ENCODE measurements at regions not wholly inside any gene's neighbourhood (a gene's known extent, or its start where the extent isn't known, plus 50 kb on each side); places are given as distances from the start of the nearest gene placed in this dataset.
"Not testable (repeated sequence)": the region's sequence is repeated elsewhere in the genome, so short reads cannot be mapped to it uniquely, and the experiment has no call there.

GRCh38 chr6:56789879-56790278 is 147.2 kb upstream of the DST start:
- H3K4me1 ChIP-seq (ENCODE audit: control insufficient read depth, insufficient read depth, low read length, poor library complexity, severe bottlenecking), result peaks cover 4% of the 10 kb centered on the region
- H3K4me3 ChIP-seq (ENCODE audit: extremely low read depth, insufficient read depth, low read length, poor library complexity, severe bottlenecking), result no peak overlapping the region
- WGBS, 2 experiments (ENCODE audit: insufficient coverage in 2 of 2), result 92 to 95% methylated on average over 1 to 2 of the region's 2 CpGs
- H3K27ac ChIP-seq (ENCODE audit: low read depth, low read length, severe bottlenecking), result no peak overlapping the region
- no peaks in the 10 kb centered on the region for H3K36me3 ChIP-seq (ENCODE audit: control insufficient read depth, insufficient read depth, low read length)
- no peaks in the 10 kb centered on the region for H3K9me3 ChIP-seq (ENCODE audit: control insufficient read depth, low read length)

GRCh38 chr6:56789342-56789741 is 146.7 kb upstream of the DST start:
- H3K4me3 ChIP-seq (ENCODE audit: extremely low read depth, insufficient read depth, low read length, poor library complexity, severe bottlenecking), result no peak overlapping the region
- H3K4me1 ChIP-seq (ENCODE audit: control insufficient read depth, insufficient read depth, low read length, poor library complexity, severe bottlenecking), result peaks cover 4% of the 10 kb centered on the region
- H3K36me3 ChIP-seq (ENCODE audit: control insufficient read depth, insufficient read depth, low read length), result no peaks in the 10 kb centered on the region
- 86% methylated on average over 1 of the region's 1 CpG; no CpG with 5 or more reads in 1 of the 2 experiments for WGBS, 2 experiments (ENCODE audit: insufficient coverage in 2 of 2)
- no peak overlapping the region for H3K27ac ChIP-seq (ENCODE audit: low read depth, low read length, severe bottlenecking)
- no peaks in the 10 kb centered on the region for H3K9me3 ChIP-seq (ENCODE audit: control insufficient read depth, low read length)

- no CpG with 5 or more reads among the region's 1 CpG for WGBS, 2 experiments (ENCODE audit: insufficient coverage in 2 of 2)
- no peak overlapping the region for H3K27ac ChIP-seq (ENCODE audit: low read depth, low read length, severe bottlenecking)
These were observed 144.5 kb upstream of the DST start for GRCh38 chr6:56787209-56787608.

GRCh38 chr6:56786256-56786655 is 143.6 kb upstream of the DST start:
- H3K27ac ChIP-seq (ENCODE audit: low read depth, low read length, severe bottlenecking), result no peak overlapping the region
- H3K4me3 ChIP-seq (ENCODE audit: extremely low read depth, insufficient read depth, low read length, poor library complexity, severe bottlenecking), result no peak overlapping the region
- no peaks in the 10 kb centered on the region for H3K36me3 ChIP-seq (ENCODE audit: control insufficient read depth, insufficient read depth, low read length)
- H3K4me1 ChIP-seq (ENCODE audit: control insufficient read depth, insufficient read depth, low read length, poor library complexity, severe bottlenecking), result no peaks in the 10 kb centered on the region
- no peaks in the 10 kb centered on the region for H3K9me3 ChIP-seq (ENCODE audit: control insufficient read depth, low read length)
- WGBS, 2 experiments (ENCODE audit: insufficient coverage in 2 of 2), result 80 to 100% methylated on average over 1 of the region's 1 CpG

More at GRCh38 chr6:56787209-56787608, 144.5 kb upstream of the DST start:
- no peaks in the 10 kb centered on the region for H3K36me3 ChIP-seq (ENCODE audit: control insufficient read depth, insufficient read depth, low read length)
- H3K4me3 ChIP-seq (ENCODE audit: extremely low read depth, insufficient read depth, low read length, poor library complexity, severe bottlenecking), result no peak overlapping the region
- no peaks in the 10 kb centered on the region for H3K4me1 ChIP-seq (ENCODE audit: control insufficient read depth, insufficient read depth, low read length, poor library complexity, severe bottlenecking)
- no peaks in the 10 kb centered on the region for H3K9me3 ChIP-seq (ENCODE audit: control insufficient read depth, low read length)

- H3K4me3 ChIP-seq (ENCODE audit: extremely low read depth, insufficient read depth, low read length, poor library complexity, severe bottlenecking); H3K36me3 ChIP-seq (ENCODE audit: control insufficient read depth, insufficient read depth, low read length); H3K27ac ChIP-seq (ENCODE audit: low read depth, low read length, severe bottlenecking); H3K4me1 ChIP-seq (ENCODE audit: control insufficient read depth, insufficient read depth, low read length, poor library complexity, severe bottlenecking); H3K9me3 ChIP-seq (ENCODE audit: control insufficient read depth, low read length): not testable (repeated sequence)
- 92 to 93% methylated on average over 17 to 19 of the region's 19 CpGs for WGBS, 2 experiments (ENCODE audit: insufficient coverage in 2 of 2)
These were observed 142.8 kb upstream of the DST start for GRCh38 chr6:56785536-56785935.

- H3K27ac ChIP-seq (ENCODE audit: low read depth, low read length, severe bottlenecking); H3K4me3 ChIP-seq (ENCODE audit: extremely low read depth, insufficient read depth, low read length, poor library complexity, severe bottlenecking); H3K36me3 ChIP-seq (ENCODE audit: control insufficient read depth, insufficient read depth, low read length); H3K9me3 ChIP-seq (ENCODE audit: control insufficient read depth, low read length): not testable (repeated sequence)
- peaks cover 11% of the 10 kb centered on the region for H3K4me1 ChIP-seq (ENCODE audit: control insufficient read depth, insufficient read depth, low read length, poor library complexity, severe bottlenecking)
- no CpG with 5 or more reads among the region's 2 CpGs for WGBS, 2 experiments (ENCODE audit: insufficient coverage in 2 of 2)
These were observed 137.4 kb upstream of the DST start for GRCh38 chr6:56780109-56780508.

GRCh38 chr6:56778503-56778902 is 135.8 kb upstream of the DST start:
- WGBS, 2 experiments (ENCODE audit: insufficient coverage in 2 of 2), result no CpG with 5 or more reads among the region's 2 CpGs
- not testable (repeated sequence) for H3K4me3 ChIP-seq (ENCODE audit: extremely low read depth, insufficient read depth, low read length, poor library complexity, severe bottlenecking); H3K27ac ChIP-seq (ENCODE audit: low read depth, low read length, severe bottlenecking); H3K36me3 ChIP-seq (ENCODE audit: control insufficient read depth, insufficient read depth, low read length); H3K9me3 ChIP-seq (ENCODE audit: control insufficient read depth, low read length)
- peaks cover 11% of the 10 kb centered on the region for H3K4me1 ChIP-seq (ENCODE audit: control insufficient read depth, insufficient read depth, low read length, poor library complexity, severe bottlenecking)

GRCh38 chr6:56775498-56776166 is 132.9 kb upstream of the DST start:
- Histone ChIP-seq H3K27ac (ENCODE audit: low read depth, low read length, severe bottlenecking) (no peak overlapping the region), H3K9me3 (ENCODE audit: control insufficient read depth, low read length) (no peaks in the 10 kb centered on the region), H3K36me3 (ENCODE audit: control insufficient read depth, insufficient read depth, low read length) (no peaks in the 10 kb centered on the region), H3K4me3 (ENCODE audit: extremely low read depth, insufficient read depth, low read length, poor library complexity, severe bottlenecking) (no peak overlapping the region), H3K4me1 (ENCODE audit: control insufficient read depth, insufficient read depth, low read length, poor library complexity, severe bottlenecking) (peaks cover 26% of the 10 kb centered on the region)
- WGBS, 2 experiments (ENCODE audit: insufficient coverage in 2 of 2), result 17 to 33% methylated on average over 1 of the region's 4 CpGs

GRCh38 chr6:56772737-56773184 is 130.1 kb upstream of the DST start:
- no peak overlapping the region for H3K27ac ChIP-seq (ENCODE audit: low read depth, low read length, severe bottlenecking)
- no peaks in the 10 kb centered on the region for H3K36me3 ChIP-seq (ENCODE audit: control insufficient read depth, insufficient read depth, low read length)
- no peak overlapping the region for H3K4me3 ChIP-seq (ENCODE audit: extremely low read depth, insufficient read depth, low read length, poor library complexity, severe bottlenecking)
- peaks cover 29% of the 10 kb centered on the region for H3K4me1 ChIP-seq (ENCODE audit: control insufficient read depth, insufficient read depth, low read length, poor library complexity, severe bottlenecking)
- H3K9me3 ChIP-seq (ENCODE audit: control insufficient read depth, low read length), result no peaks in the 10 kb centered on the region
- 75% methylated on average over 1 of the region's 1 CpG; no CpG with 5 or more reads in 1 of the 2 experiments for WGBS, 2 experiments (ENCODE audit: insufficient coverage in 2 of 2)

GRCh38 chr6:56771929-56772607 is 129.4 kb upstream of the DST start:
- Histone ChIP-seq H3K27ac (ENCODE audit: low read depth, low read length, severe bottlenecking) (no peak overlapping the region), H3K4me3 (ENCODE audit: extremely low read depth, insufficient read depth, low read length, poor library complexity, severe bottlenecking) (no peak overlapping the region), H3K9me3 (ENCODE audit: control insufficient read depth, low read length) (no peaks in the 10 kb centered on the region), H3K4me1 (ENCODE audit: control insufficient read depth, insufficient read depth, low read length, poor library complexity, severe bottlenecking) (peaks cover 31% of the 10 kb centered on the region), H3K36me3 (ENCODE audit: control insufficient read depth, insufficient read depth, low read length) (no peaks in the 10 kb centered on the region)
- WGBS, 2 experiments (ENCODE audit: insufficient coverage in 2 of 2), result 94 to 96% methylated on average over 4 to 5 of the region's 7 CpGs

GRCh38 chr6:56771189-56771588 is 128.5 kb upstream of the DST start:
- Histone ChIP-seq H3K4me1 (ENCODE audit: control insufficient read depth, insufficient read depth, low read length, poor library complexity, severe bottlenecking) (peaks cover 32% of the 10 kb centered on the region), H3K9me3 (ENCODE audit: control insufficient read depth, low read length) (no peaks in the 10 kb centered on the region), H3K27ac (ENCODE audit: low read depth, low read length, severe bottlenecking) (no peak overlapping the region), H3K4me3 (ENCODE audit: extremely low read depth, insufficient read depth, low read length, poor library complexity, severe bottlenecking) (no peak overlapping the region), H3K36me3 (ENCODE audit: control insufficient read depth, insufficient read depth, low read length) (no peaks in the 10 kb centered on the region)

Data from mesodermal cell (in vitro differentiated cells).